Thyroid gland (tissue), 4 donors: ENCODE measurements at regions not wholly inside any gene's neighbourhood (a gene's known extent, or its start where the extent isn't known, plus 50 kb on each side); places are given as distances from the start of the nearest gene placed in this dataset.

Source experiments
- DNase-seq, 2 donors: peaks; one replicate each; pipeline ENCODE4 v3.0.0-alpha.2; 2019
- H3K27ac ChIP-seq, 3 donors: fragments of 200-600 bp; sonication (generic); 1 replicate in 2 of 3; 2 replicates in 1 of 3; pipeline ENCODE4 v1.5.1; 2016 to 2019; ENCODE audit warnings: mild to moderate bottlenecking in 1 of 3, moderate library complexity in 1 of 3
- H3K27me3 ChIP-seq: fragments of 200-600 bp; sonication (generic); one replicate; pipeline ENCODE4 v1.5.1; 2019
- H3K36me3 ChIP-seq, 2 donors: fragments of 200-600 bp; sonication (generic); one replicate each; pipeline ENCODE4 v1.5.1; 2016 to 2019
- H3K4me1 ChIP-seq, 2 donors: fragments of 200-600 bp; sonication (generic); one replicate each; pipeline ENCODE4 v1.5.1; 2017 to 2019
- H3K4me3 ChIP-seq, 3 donors: fragments of 200-600 bp; sonication (generic); replicated peaks in 1 of 3; 1 replicate in 2 of 3; 2 replicates in 1 of 3; pipeline ENCODE4 v1.5.1; 2016; ENCODE audit warnings: mild to moderate bottlenecking in 1 of 3
- H3K9me3 ChIP-seq: fragments of 200-600 bp; sonication (generic); one replicate; pipeline ENCODE4 v1.5.1; 2017
- POLR2A ChIP-seq, 2 donors: fragments of 450-650 bp; IDR thresholded peaks; one replicate each; pipeline ENCODE4 v1.6.1; 2017; ENCODE audit warnings: antibody characterized with exemption in 2 of 2, mild to moderate bottlenecking in 2 of 2, moderate library complexity in 1 of 2
- WGBS, 2 donors: methylation state at CpG; one replicate each; pipeline ENCODE4 v1.1.5; 2017; 5-methylcytosine and 5-hydroxymethylcytosine counted together
- intact Hi-C: fragments of 100-400 bp; cut with DNase I; formaldehyde crosslinking; loops from one replicate; pipeline ENCODE4 v1.15.1; 2023
- TF ChIP-seq, protein P1 (sequence below), 6 experiments: fragments of 200-600 bp in 3 of 6; fragments of 450-650 bp in 3 of 6; sonication (generic) in 3 of 6; IDR thresholded peaks; one replicate each; pipeline ENCODE4 v1.5.1; 2016 to 2019; ENCODE audit warnings: antibody characterized with exemption in 6 of 6, mild to moderate bottlenecking in 2 of 6, inconsistent platforms in 1 of 6, moderate library complexity in 1 of 6

DNA sequence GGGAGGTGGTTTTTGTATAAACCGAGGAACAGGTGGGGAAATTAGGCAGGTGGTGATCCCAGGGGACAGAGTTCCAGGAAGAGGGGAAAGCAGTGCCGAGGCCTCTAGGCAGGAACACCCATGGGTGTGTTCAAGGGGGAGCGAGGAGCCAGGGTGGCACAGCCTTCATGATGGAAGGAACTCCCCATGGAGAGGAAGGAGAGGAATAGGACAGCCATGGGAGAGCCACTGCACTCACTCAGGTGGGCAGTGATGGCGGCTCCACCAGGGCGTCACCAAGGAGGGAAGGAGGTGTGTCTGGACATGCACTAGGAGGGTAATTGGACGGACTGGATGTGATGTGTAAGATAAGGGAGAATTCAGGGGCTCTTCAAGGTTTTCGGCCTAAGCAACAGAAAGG is 98.2 kb downstream of the THBS2 start:
- no peaks in the 10 kb centered on the region for H3K27me3 ChIP-seq
- H3K36me3 ChIP-seq: no peaks in the 10 kb centered on the region
- intact Hi-C loops: no loop called here
- no peak overlapping the region for H3K4me3 ChIP-seq
- H3K27ac ChIP-seq: no peak overlapping the region
- no peaks in the 10 kb centered on the region for H3K9me3 ChIP-seq
- TF ChIP-seq, protein P1, sequence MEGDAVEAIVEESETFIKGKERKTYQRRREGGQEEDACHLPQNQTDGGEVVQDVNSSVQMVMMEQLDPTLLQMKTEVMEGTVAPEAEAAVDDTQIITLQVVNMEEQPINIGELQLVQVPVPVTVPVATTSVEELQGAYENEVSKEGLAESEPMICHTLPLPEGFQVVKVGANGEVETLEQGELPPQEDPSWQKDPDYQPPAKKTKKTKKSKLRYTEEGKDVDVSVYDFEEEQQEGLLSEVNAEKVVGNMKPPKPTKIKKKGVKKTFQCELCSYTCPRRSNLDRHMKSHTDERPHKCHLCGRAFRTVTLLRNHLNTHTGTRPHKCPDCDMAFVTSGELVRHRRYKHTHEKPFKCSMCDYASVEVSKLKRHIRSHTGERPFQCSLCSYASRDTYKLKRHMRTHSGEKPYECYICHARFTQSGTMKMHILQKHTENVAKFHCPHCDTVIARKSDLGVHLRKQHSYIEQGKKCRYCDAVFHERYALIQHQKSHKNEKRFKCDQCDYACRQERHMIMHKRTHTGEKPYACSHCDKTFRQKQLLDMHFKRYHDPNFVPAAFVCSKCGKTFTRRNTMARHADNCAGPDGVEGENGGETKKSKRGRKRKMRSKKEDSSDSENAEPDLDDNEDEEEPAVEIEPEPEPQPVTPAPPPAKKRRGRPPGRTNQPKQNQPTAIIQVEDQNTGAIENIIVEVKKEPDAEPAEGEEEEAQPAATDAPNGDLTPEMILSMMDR (IDR thresholded peaks at IDR 0.05): no peak
- no peak for TF ChIP-seq POLR2A (IDR thresholded peaks at IDR 0.05)
- DNase-seq: no peak
- H3K4me1 ChIP-seq: peaks cover 0 to 13% of the 10 kb centered on the region in 2 donors
- 89 to 95% methylated on average over 7 of the region's 7 CpGs for WGBS, 2 donors

- intact Hi-C loops: no loop called here
- 89 to 97% methylated on average over 4 of the region's 4 CpGs for WGBS, 2 donors
- H3K4me3 ChIP-seq: no peak overlapping the region
- no peaks in the 10 kb centered on the region for H3K36me3 ChIP-seq
- no peak for TF ChIP-seq POLR2A (IDR thresholded peaks at IDR 0.05)
- no peak overlapping the region for H3K27ac ChIP-seq
- H3K9me3 ChIP-seq: no peaks in the 10 kb centered on the region
- no peaks in the 10 kb centered on the region for H3K27me3 ChIP-seq
- DNase-seq: no peak
- peaks cover 0 to 10% of the 10 kb centered on the region in 2 donors for H3K4me1 ChIP-seq
Observed at GRCh38 chr6:169153401-169153800, 100.2 kb downstream of the THBS2 start.

GRCh38 chr6:169146521-169146920 is 107.1 kb downstream of the THBS2 start:
- Histone ChIP-seq H3K27ac (no peak overlapping the region), H3K27me3 (no peaks in the 10 kb centered on the region), H3K4me3 (no peak overlapping the region), H3K4me1 (no peaks in the 10 kb centered on the region), H3K9me3 (no peaks in the 10 kb centered on the region), H3K36me3 (no peaks in the 10 kb centered on the region)
- WGBS, 2 donors: 60 to 77% methylated on average over 2 of the region's 2 CpGs
- no peak for DNase-seq
- TF ChIP-seq, protein P1 (IDR thresholded peaks at IDR 0.05): no peak
- TF ChIP-seq POLR2A (IDR thresholded peaks at IDR 0.05): no peak
- intact Hi-C loops: no loop called here

- H3K4me1 ChIP-seq: no peaks in the 10 kb centered on the region
- no peak overlapping the region for H3K27ac ChIP-seq
- whole genome bisulfite sequencing, 2 donors: 82 to 86% methylated on average over 10 of the region's 10 CpGs
- intact Hi-C loops: no loop called here
- H3K36me3 ChIP-seq: no peaks in the 10 kb centered on the region
- TF ChIP-seq, protein P1 (IDR thresholded peaks at IDR 0.05): no peak
- TF ChIP-seq POLR2A (IDR thresholded peaks at IDR 0.05): no peak
- no peaks in the 10 kb centered on the region for H3K9me3 ChIP-seq
- no peak overlapping the region for H3K4me3 ChIP-seq
- H3K27me3 ChIP-seq: no peaks in the 10 kb centered on the region
- no peak for DNase-seq
Observed at GRCh38 chr6:169145991-169146501, 107.6 kb downstream of the THBS2 start.

DNA sequence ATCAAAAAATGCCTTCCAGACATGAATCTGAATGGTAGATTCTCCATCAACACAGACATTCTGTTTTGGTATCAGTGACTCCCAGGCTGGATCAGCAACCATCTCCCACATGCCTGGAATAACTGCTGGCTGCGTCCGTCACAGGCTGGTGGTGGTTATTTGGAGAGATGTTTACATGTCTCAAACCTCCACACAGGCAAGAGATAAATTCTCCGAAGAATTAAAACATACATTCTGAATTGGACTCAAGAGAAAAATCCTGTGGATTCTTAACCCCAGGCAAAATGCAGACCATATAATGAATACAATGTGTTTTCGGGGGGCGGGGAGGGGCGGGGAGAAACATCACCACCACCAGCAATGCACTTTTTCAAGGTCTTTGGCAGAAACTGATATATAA is 108.2 kb downstream of the THBS2 start:
- Histone ChIP-seq H3K27ac (no peak overlapping the region), H3K4me3 (no peak overlapping the region)
- intact Hi-C loops: no loop called here

More for the DNA sequence above, 108.2 kb downstream of the THBS2 start:
- H3K36me3 ChIP-seq: no peaks in the 10 kb centered on the region
- TF ChIP-seq, protein P1 (IDR thresholded peaks at IDR 0.05): no peak
- no peak for TF ChIP-seq POLR2A (IDR thresholded peaks at IDR 0.05)
- DNase-seq: no peak
- H3K9me3 ChIP-seq: no peaks in the 10 kb centered on the region
- H3K27me3 ChIP-seq: no peaks in the 10 kb centered on the region
- no peaks in the 10 kb centered on the region for H3K4me1 ChIP-seq
- 67 to 90% methylated on average over 6 of the region's 6 CpGs for WGBS, 2 donors
